AG09309 (cell line): ENCODE measurements at regions not wholly inside any gene's neighbourhood (a gene's known extent, or its start where the extent isn't known, plus 50 kb on each side); places are given as distances from the start of the nearest gene placed in this dataset.

ENCODE experiments used
- DNase-seq: peaks from one replicate; pipeline ENCODE4 v3.0.0-alpha.2; 2010; ENCODE audit warnings: low read depth
- H3K4me3 ChIP-seq: 2 replicates; pipeline ENCODE4 v1.5.1; 2011; ENCODE audit warnings: mild to moderate bottlenecking, low read depth, low read length, moderate library complexity; ENCODE audit not compliant: control insufficient read depth
- TF ChIP-seq, protein P1 (sequence below): IDR thresholded peaks from 2 replicates; pipeline ENCODE4 v1.5.1; 2011; ENCODE audit warnings: mild to moderate bottlenecking, low read depth, low read length, inconsistent platforms; ENCODE audit not compliant: insufficient read depth, control insufficient read depth; ENCODE audit errors: missing control alignments

DNA sequence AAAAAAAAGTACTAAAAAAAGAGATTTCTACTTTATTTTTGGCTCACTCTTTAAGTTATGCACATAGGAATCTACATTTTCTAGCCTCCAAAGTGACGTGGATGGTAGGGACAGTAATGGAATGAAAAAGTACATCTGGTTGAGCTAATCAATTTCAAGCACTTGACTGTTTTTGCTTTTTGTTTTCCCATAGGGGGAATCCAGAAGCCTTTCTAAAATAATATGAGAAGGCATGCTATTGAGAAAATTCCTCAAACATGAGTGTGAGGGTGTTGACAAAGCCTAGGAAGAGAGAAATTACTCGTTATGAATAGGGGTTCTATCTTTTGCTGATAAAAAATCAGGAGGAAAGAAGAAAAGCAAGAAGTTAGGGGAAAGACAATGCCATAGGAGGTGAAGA lies 242.5 kb upstream of the PUDP start:
- TF ChIP-seq, protein P1, sequence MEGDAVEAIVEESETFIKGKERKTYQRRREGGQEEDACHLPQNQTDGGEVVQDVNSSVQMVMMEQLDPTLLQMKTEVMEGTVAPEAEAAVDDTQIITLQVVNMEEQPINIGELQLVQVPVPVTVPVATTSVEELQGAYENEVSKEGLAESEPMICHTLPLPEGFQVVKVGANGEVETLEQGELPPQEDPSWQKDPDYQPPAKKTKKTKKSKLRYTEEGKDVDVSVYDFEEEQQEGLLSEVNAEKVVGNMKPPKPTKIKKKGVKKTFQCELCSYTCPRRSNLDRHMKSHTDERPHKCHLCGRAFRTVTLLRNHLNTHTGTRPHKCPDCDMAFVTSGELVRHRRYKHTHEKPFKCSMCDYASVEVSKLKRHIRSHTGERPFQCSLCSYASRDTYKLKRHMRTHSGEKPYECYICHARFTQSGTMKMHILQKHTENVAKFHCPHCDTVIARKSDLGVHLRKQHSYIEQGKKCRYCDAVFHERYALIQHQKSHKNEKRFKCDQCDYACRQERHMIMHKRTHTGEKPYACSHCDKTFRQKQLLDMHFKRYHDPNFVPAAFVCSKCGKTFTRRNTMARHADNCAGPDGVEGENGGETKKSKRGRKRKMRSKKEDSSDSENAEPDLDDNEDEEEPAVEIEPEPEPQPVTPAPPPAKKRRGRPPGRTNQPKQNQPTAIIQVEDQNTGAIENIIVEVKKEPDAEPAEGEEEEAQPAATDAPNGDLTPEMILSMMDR = no peak
- no peak for DNase-seq

DNA sequence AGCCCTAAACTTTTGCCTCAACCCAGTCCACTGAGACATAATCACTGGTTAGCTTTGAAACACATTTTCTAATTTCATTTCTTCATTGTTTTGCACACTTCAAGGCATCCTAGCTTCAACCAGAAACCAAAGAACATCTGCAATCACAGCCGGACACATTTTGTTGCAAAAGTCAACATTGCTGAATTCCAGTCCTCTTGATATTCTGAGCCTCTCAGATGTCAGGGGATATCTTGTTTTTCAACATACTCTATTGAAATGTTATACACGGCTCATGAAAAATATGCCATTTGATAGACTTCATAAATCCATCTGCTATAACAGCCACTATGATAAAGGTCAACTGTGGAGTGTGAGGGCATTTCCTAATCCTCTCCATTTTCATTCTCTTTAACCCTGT lies 241.6 kb upstream of the PUDP start:
- TF ChIP-seq, protein P1 = no peak
- no peak for DNase-seq
- no peak overlapping the region for H3K4me3 ChIP-seq

More for the DNA sequence above, 242.5 kb upstream of the PUDP start:
- no peak overlapping the region for H3K4me3 ChIP-seq

DNA sequence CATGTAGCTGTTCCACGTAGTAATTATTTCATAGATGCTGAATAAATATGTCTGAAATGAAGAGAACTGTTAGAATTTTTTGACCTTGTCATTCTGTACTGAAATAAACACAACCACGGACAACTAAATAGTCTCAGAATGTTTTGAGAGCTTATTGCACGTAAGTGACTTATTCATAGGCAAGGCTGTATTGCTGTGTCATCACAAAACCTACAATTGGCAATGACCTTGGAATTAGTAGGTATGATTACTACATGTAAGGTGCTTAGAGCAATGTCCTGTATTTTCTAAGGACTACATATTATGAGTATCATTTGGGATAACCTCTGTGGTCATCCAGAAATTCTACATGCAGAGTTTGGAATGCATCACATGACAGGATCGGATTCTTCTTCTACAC lies 237.2 kb upstream of the PUDP start:
- no peak overlapping the region for H3K4me3 ChIP-seq
- TF ChIP-seq, protein P1 = no peak
- DNase-seq = no peak

GRCh38 chrX:7378406-7378805 lies 230.5 kb upstream of the PUDP start:
- H3K4me3 ChIP-seq = no peak overlapping the region
- TF ChIP-seq, protein P1 = no peak
- no peak for DNase-seq

GRCh38 chrX:7372825-7373525 lies 225.0 kb upstream of the PUDP start:
- no peak overlapping the region for H3K4me3 ChIP-seq
- TF ChIP-seq, protein P1 = no peak
- DNase-seq = peak; percentile 7

DNA sequence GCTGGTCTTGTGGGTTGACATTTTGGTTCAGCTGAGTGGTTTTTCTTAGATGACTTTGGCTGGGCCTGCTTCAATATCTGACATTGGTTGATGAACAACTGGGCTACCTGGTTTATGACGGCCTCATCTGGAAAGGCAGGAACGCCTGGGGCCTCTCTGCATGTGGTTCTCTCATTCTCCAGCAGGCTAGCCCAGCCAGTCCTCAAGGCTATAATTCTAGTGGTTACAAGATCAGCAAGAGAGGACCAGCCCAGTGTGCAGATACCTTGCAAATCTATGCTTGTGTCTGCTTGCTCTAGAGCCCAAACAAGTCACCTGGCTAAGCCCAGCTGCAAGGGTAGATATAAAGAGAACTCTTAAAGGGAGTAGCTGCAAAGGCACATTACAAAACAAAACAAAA lies 214.2 kb upstream of the PUDP start:
- TF ChIP-seq, protein P1 = no peak
- no peak overlapping the region for H3K4me3 ChIP-seq
- DNase-seq = no peak
